BJ (cell line): ENCODE measurements at regions not wholly inside any gene's neighbourhood (a gene's known extent, or its start where the extent isn't known, plus 50 kb on each side); places are given as distances from the start of the nearest gene placed in this dataset.

Source experiments
- CTCF ChIA-PET: fragments of 350-600 bp; formaldehyde crosslinking; extraction: SDS; loops from one replicate; lab custom pipeline; 2021; ENCODE audit warnings: antibody characterized with exemption, inconsistent platforms; lab: Yijun Ruan, JAX
- POLR2A ChIA-PET: fragments of 300-600 bp; sonication (Branson Sonifier 250); formaldehyde crosslinking; extraction: SDS; loops from one replicate; lab custom pipeline; 2021; ENCODE audit warnings: antibody characterized with exemption; lab: Charles Lee
- DNase-seq: peaks from one replicate; pipeline ENCODE4 v3.0.0-alpha.2; 2011; ENCODE audit warnings: low read depth
- H3K27me3 ChIP-seq: 2 replicates; pipeline ENCODE4 v1.6.0; 2011; ENCODE audit warnings: low read length; ENCODE audit not compliant: control insufficient read depth, insufficient read depth
- H3K36me3 ChIP-seq: 2 replicates; pipeline ENCODE4 v1.5.1; 2011; ENCODE audit warnings: low read length; ENCODE audit not compliant: control insufficient read depth, insufficient read depth
- H3K4me3 ChIP-seq: 2 replicates; pipeline ENCODE4 v1.5.1; 2011; ENCODE audit warnings: low read depth, mild to moderate bottlenecking, control low read depth, low read length
- TF ChIP-seq, protein P1 (sequence below): IDR thresholded peaks from 2 replicates; pipeline ENCODE4 v1.5.1; 2011; ENCODE audit warnings: low read depth, mild to moderate bottlenecking, control low read depth, inconsistent platforms, low read length, moderate library complexity; ENCODE audit not compliant: insufficient read depth

DNA sequence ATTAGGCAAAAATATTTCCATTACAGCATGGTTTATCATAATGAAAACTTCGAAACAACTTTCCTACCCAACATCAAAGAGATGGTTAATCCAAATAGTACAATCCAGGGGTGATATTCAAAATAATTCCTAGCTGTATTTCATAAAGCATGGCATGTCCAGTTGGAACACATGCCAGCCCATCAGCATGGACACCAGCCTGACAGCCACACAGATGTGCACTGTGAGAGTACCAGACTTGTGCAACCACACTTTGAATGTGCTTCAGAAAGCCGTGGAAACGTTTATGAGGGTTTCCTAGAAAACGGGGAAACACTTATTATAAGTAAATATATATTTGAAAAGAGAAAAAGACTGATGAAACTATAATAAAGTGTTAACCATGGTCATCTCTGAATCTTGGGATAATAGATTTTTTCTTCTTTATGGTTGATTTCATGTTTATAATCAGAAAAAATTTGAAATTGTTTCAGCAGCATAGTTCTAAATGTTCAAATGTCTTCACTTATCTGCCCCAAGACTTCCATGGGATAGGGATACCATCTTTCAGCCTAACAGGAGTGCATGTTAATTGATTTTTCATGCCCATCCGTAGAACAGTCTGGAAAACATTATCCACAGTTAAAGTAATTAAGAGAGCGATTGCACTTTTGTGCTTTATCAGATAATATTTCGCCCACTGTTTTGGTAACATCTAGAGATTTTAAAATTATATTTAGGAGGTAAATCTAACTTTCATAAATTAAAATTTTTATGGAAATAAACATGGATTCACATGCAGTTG, 242.6 kb upstream of the IRS2 start:
- TF ChIP-seq, protein P1, sequence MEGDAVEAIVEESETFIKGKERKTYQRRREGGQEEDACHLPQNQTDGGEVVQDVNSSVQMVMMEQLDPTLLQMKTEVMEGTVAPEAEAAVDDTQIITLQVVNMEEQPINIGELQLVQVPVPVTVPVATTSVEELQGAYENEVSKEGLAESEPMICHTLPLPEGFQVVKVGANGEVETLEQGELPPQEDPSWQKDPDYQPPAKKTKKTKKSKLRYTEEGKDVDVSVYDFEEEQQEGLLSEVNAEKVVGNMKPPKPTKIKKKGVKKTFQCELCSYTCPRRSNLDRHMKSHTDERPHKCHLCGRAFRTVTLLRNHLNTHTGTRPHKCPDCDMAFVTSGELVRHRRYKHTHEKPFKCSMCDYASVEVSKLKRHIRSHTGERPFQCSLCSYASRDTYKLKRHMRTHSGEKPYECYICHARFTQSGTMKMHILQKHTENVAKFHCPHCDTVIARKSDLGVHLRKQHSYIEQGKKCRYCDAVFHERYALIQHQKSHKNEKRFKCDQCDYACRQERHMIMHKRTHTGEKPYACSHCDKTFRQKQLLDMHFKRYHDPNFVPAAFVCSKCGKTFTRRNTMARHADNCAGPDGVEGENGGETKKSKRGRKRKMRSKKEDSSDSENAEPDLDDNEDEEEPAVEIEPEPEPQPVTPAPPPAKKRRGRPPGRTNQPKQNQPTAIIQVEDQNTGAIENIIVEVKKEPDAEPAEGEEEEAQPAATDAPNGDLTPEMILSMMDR = no peak
- ChIA-PET CTCF (no interaction called here), POLR2A (no interaction called here)
- Histone ChIP-seq H3K4me3 (no peak overlapping the region), H3K36me3 (no peaks in the 10 kb centered on the region), H3K27me3 (no peaks in the 10 kb centered on the region)
- no peak for DNase-seq

DNA sequence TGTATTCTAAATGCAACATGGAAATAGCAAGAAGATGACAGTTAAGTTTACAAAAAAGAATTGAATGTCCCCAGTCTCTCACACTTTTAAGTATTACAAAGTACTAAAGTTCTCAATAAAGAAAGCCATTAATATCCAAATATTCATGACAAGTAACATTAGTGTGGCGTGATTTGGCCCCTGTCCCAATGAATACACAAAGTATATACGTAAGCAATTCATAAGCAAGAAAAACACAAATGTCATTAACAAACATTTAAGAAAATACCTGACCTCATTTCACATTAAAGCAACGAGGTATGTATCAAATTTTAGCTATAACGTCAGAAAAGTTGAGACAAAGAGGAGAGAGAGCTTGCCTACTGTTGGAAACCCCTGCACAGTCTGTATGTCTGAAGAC, 241.9 kb upstream of the IRS2 start:
- Histone ChIP-seq H3K27me3 (no peaks in the 10 kb centered on the region), H3K4me3 (no peak overlapping the region), H3K36me3 (no peaks in the 10 kb centered on the region)
- ChIA-PET CTCF (no interaction called here), POLR2A (no interaction called here)
- TF ChIP-seq, protein P1 = no peak
- no peak for DNase-seq

DNA sequence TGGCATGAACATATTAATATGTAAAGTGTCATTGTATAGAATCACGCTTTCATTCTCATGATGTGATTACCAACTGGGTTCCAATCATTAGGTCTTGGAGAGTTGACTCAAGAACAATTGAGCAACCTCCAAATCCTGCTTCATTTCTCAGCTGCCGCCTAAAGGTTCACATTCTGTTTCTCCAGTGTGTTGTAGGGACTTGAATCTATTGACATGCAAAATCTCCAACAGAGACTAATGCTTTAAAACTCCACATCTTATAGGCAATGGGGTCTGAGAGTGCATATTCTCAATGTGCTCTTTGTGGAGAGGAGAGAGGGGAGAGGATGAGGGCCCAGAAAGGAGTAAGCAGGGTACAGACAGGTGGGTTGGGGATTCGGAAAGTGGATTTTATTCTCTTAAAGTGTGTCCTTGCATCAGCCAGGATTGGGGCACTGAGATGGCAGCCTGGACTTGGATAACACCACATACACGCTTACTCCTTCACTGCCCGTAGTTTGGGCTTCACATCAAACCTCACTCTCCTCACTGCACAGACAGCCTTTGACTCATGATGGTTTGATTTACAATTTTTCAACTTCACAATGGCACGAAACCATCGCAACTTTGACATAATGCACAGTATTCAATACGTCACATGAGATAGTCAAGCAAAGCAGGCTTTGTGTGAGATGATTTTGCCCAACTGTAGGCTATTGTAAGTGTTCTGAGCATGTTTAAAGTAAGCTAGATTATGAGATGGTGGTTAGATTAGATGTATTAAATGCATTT, 241.3 kb upstream of the IRS2 start:
- H3K36me3 ChIP-seq = no peaks in the 10 kb centered on the region
- ChIA-PET POLR2A (no interaction called here), CTCF (no interaction called here)
- TF ChIP-seq, protein P1 = no peak
- DNase-seq = no peak
- no peak overlapping the region for H3K4me3 ChIP-seq
- no peaks in the 10 kb centered on the region for H3K27me3 ChIP-seq

DNA sequence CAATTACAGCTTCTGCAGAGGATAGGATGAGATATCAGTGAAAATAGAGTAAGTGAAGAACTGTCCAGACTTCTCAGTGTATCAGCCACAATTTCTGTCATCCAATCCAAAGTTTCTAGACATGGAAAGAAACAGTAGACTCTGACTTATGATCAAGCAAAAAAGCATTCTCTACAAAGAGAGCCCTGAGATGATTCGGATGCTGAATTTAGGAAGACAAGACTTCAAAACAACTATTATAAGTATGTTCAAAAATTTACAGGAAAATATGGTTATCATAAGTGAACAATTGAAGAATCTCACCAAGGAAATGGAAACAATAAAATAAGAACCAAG, 238.2 kb upstream of the IRS2 start:
- Histone ChIP-seq H3K36me3 (no peaks in the 10 kb centered on the region), H3K27me3 (no peaks in the 10 kb centered on the region), H3K4me3 (no peak overlapping the region)
- POLR2A ChIA-PET = no interaction called here
- no peak for DNase-seq
- TF ChIP-seq, protein P1 = no peak
- CTCF ChIA-PET = no interaction called here
